Testis (tissue), 2 donors: ENCODE measurements at regions not wholly inside any gene's neighbourhood (a gene's known extent, or its start where the extent isn't known, plus 50 kb on each side); places are given as distances from the start of the nearest gene placed in this dataset.

Source experiments
- DNase-seq: peaks from one replicate; pipeline ENCODE4 v3.0.0-alpha.2; 2019
- H3K27ac ChIP-seq, 2 donors: fragments of 200-600 bp; sonication (generic); one replicate each; pipeline ENCODE4 v1.5.1; 2019
- H3K27me3 ChIP-seq: fragments of 200-600 bp; sonication (generic); one replicate; pipeline ENCODE4 v1.5.1; 2019
- H3K36me3 ChIP-seq: fragments of 200-600 bp; sonication (generic); one replicate; pipeline ENCODE4 v1.5.1; 2017; ENCODE audit warnings: low read depth; ENCODE audit errors: missing control alignments
- H3K4me1 ChIP-seq: fragments of 200-600 bp; sonication (generic); one replicate; pipeline ENCODE4 v1.5.1; 2019
- H3K4me3 ChIP-seq, 2 donors: fragments of 200-600 bp; sonication (generic); one replicate each; pipeline ENCODE4 v1.5.1; 2017 to 2019
- H3K9me3 ChIP-seq: fragments of 200-600 bp; sonication (generic); one replicate; pipeline ENCODE4 v1.5.1; 2017
- CTCF ChIP-seq, 3 experiments: fragments of 450-650 bp in 2 of 3; fragments of 200-600 bp in 1 of 3; sonication (generic) in 1 of 3; IDR thresholded peaks; one replicate each; pipeline ENCODE4 v1.5.1; 2016 to 2019; ENCODE audit warnings: antibody characterized with exemption in 3 of 3, mild to moderate bottlenecking in 2 of 3, moderate library complexity in 1 of 3
- POLR2A ChIP-seq: fragments of 450-650 bp; IDR thresholded peaks from one replicate; pipeline ENCODE4 v1.6.1; 2017; ENCODE audit warnings: antibody characterized with exemption, mild to moderate bottlenecking, moderate library complexity
- WGBS, 2 donors: methylation state at CpG; one replicate each; pipeline ENCODE4 v1.1.5; 2018; 5-methylcytosine and 5-hydroxymethylcytosine counted together
- intact Hi-C: fragments of 100-400 bp; cut with DNase I; formaldehyde crosslinking; loops from one replicate; pipeline ENCODE4 v1.15.1; 2023; ENCODE audit warnings: low total_unique reads

GRCh38 chr6:121816906-121817540 lies 381.6 kb downstream of the GJA1 start:
- Histone ChIP-seq H3K4me3 (no peak overlapping the region), H3K9me3 (no peaks in the 10 kb centered on the region), H3K36me3 (no peaks in the 10 kb centered on the region), H3K4me1 (no peaks in the 10 kb centered on the region), H3K27me3 (no peaks in the 10 kb centered on the region), H3K27ac (no peak overlapping the region)
- intact Hi-C loops, result no loop called here
- no peak for DNase-seq
- no peak for TF ChIP-seq POLR2A
- TF ChIP-seq CTCF (IDR thresholded peaks at IDR 0.05), result no peak

GRCh38 chr6:121823437-121823851 lies 388.0 kb downstream of the GJA1 start:
- H3K27me3 ChIP-seq, result no peaks in the 10 kb centered on the region
- no peak for DNase-seq
- H3K4me1 ChIP-seq, result no peaks in the 10 kb centered on the region
- H3K36me3 ChIP-seq, result no peaks in the 10 kb centered on the region
- no peak overlapping the region for H3K27ac ChIP-seq
- H3K9me3 ChIP-seq, result no peaks in the 10 kb centered on the region
- TF ChIP-seq POLR2A (no peak), CTCF (IDR thresholded peaks at IDR 0.05) (no peak)
- H3K4me3 ChIP-seq, result no peak overlapping the region
- intact Hi-C loops, result no loop called here
- WGBS, 2 donors, result 32 to 71% methylated on average over 1 of the region's 1 CpG

DNA sequence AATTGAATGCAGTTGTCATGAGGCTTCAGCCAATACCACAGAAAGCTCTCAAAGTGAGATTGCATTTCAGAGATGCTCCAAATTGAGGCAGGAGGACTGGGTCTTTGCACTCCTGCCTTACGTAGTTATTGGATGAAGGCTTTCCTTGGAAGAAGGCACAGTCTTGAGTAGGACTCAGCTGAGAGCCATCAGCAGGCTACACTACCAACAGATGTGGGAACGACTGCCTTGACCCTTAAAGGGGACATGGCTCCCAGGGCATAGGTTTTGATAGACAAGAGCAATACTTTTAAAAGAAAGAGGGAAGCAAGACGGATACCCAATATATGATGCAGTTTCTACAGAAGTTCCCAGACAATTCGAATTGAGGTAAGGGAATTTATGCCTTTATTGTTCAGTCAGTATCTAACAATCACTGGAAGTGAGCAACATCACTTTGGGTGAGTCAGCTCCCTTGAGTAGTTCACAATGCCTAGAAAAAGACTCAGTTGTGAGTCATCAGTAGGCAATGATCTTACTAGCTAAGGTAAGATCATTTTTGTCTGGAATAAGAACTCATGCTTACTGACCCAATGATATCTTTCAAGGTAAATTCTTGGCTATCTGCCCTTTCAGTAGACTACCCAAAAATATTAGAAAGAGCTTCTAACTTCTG lies 390.8 kb downstream of the GJA1 start:
- intact Hi-C loops, result no loop called here
- 87 to 91% methylated on average over 4 of the region's 4 CpGs for WGBS, 2 donors
- no peak for DNase-seq
- Histone ChIP-seq H3K4me3 (no peak overlapping the region), H3K9me3 (no peaks in the 10 kb centered on the region), H3K4me1 (no peaks in the 10 kb centered on the region), H3K27ac (no peak overlapping the region), H3K36me3 (no peaks in the 10 kb centered on the region), H3K27me3 (no peaks in the 10 kb centered on the region)
- TF ChIP-seq CTCF (IDR thresholded peaks at IDR 0.05) (no peak), POLR2A (no peak)

GRCh38 chr6:121828146-121828886 lies 392.9 kb downstream of the GJA1 start:
- TF ChIP-seq CTCF (IDR thresholded peaks at IDR 0.05), result no peak
- no peak for TF ChIP-seq POLR2A
- Histone ChIP-seq H3K36me3 (no peaks in the 10 kb centered on the region), H3K4me1 (no peaks in the 10 kb centered on the region), H3K9me3 (no peaks in the 10 kb centered on the region), H3K27ac (no peak overlapping the region), H3K4me3 (no peak overlapping the region), H3K27me3 (no peaks in the 10 kb centered on the region)
- intact Hi-C loops, result no loop called here
- WGBS, 2 donors, result 59 to 70% methylated on average over 5 of the region's 5 CpGs
- DNase-seq, result no peak
